Panc1 (cell line): ENCODE measurements at regions not wholly inside any gene's neighbourhood (a gene's known extent, or its start where the extent isn't known, plus 50 kb on each side); places are given as distances from the start of the nearest gene placed in this dataset.

ENCODE experiments used
- ATAC-seq: fragments of 200-7000 bp; cut with Tn5 transposase; 2 replicates; pipeline ENCODE4 v1.9.1; 2020; ENCODE audit warnings: mild to moderate bottlenecking, moderate library complexity
- BruUV-seq: library from RNA; stranded (reverse); fragments of 400-500 nt; replicated peaks from 2 replicates; lab custom pipeline; 2021; lab: Mats Ljungman, UMichigan
- CTCF ChIA-PET: fragments of 300-600 bp; sonication (Branson Sonifier 250); formaldehyde crosslinking; loops from one replicate; lab custom pipeline; 2022; ENCODE audit warnings: antibody characterized with exemption; lab: Charles Lee
- POLR2A ChIA-PET: fragments of 300-600 bp; sonication (Branson Sonifier 250); formaldehyde crosslinking; loops from one replicate; lab custom pipeline; 2022; ENCODE audit warnings: antibody characterized with exemption; lab: Charles Lee
- DNase-seq: peaks from one replicate; pipeline ENCODE4 v3.0.0-alpha.2; 2010; ENCODE audit warnings: low read depth, low spot score
- H3K27ac ChIP-seq: 2 replicates; pipeline ENCODE4 v1.5.1; 2011; ENCODE audit warnings: mild to moderate bottlenecking, low read length, inconsistent platforms
- H3K27me3 ChIP-seq: fragments of 200-500 bp; sonication (Bioruptor generic); 2 replicates; pipeline ENCODE4 v1.6.0; 2014; ENCODE audit warnings: low read length, inconsistent platforms; ENCODE audit not compliant: control insufficient read depth, insufficient read depth
- H3K36me3 ChIP-seq: fragments of 200-500 bp; sonication (Bioruptor generic); 2 replicates; pipeline ENCODE4 v1.5.1; 2014; ENCODE audit warnings: inconsistent platforms, mild to moderate bottlenecking, low read length, moderate library complexity; ENCODE audit not compliant: control insufficient read depth, insufficient read depth
- H3K4me1 ChIP-seq: 2 replicates; pipeline ENCODE4 v1.5.1; 2011; ENCODE audit warnings: inconsistent platforms, mild to moderate bottlenecking, low read length, moderate library complexity; ENCODE audit not compliant: control insufficient read depth, insufficient read depth
- H3K4me3 ChIP-seq, 2 experiments: 2 replicates each; pipeline ENCODE4 v1.5.1; 2011 to 2012; ENCODE audit warnings: low read depth in 2 of 2, low read length in 2 of 2, mild to moderate bottlenecking in 2 of 2, inconsistent platforms in 1 of 2, moderate library complexity in 1 of 2
- H3K9me3 ChIP-seq: fragments of 200-500 bp; sonication (Bioruptor generic); 2 replicates; pipeline ENCODE4 v1.5.1; 2014; ENCODE audit warnings: low read depth, mild to moderate bottlenecking, inconsistent platforms, low read length, moderate library complexity; ENCODE audit not compliant: control insufficient read depth, insufficient read depth
- CTCF ChIP-seq: fragments of 450-650 bp; IDR thresholded peaks from 2 replicates; pipeline ENCODE4 v1.5.1; 2017; ENCODE audit warnings: mild to moderate bottlenecking
- POLR2AphosphoS5 ChIP-seq: IDR thresholded peaks from 2 replicates; pipeline ENCODE4 v1.6.1; 2012; ENCODE audit warnings: mild to moderate bottlenecking, low read depth, low read length, moderate library complexity
- REST ChIP-seq, 2 experiments: IDR thresholded peaks; 2 replicates each; pipeline ENCODE4 v1.6.1; 2011 to 2012; ENCODE audit warnings: low read depth in 2 of 2, control low read depth in 1 of 2, low read length in 1 of 2, mild to moderate bottlenecking in 1 of 2, moderate library complexity in 1 of 2; ENCODE audit not compliant: insufficient read depth in 1 of 2
- SIN3A ChIP-seq: IDR thresholded peaks from 2 replicates; pipeline ENCODE4 v1.6.1; 2012; ENCODE audit warnings: low read depth, mild to moderate bottlenecking, low read length, moderate library complexity, borderline replicate concordance; ENCODE audit not compliant: insufficient read depth
- TCF7L2 ChIP-seq: IDR thresholded peaks from 2 replicates; pipeline ENCODE4 v1.6.1; 2011; ENCODE audit warnings: mild to moderate bottlenecking, low read depth, low read length, inconsistent platforms
- in situ Hi-C: cut with HindIII; loops from 2 replicates; pipeline ENCODE4 v1.10.0; 2016; ENCODE audit warnings: low sequenced_read_pairs, low pct_unique_long_range_greater_than_20kb
- intact Hi-C: fragments of 100-400 bp; cut with micrococcal nuclease; formaldehyde crosslinking; loops from one replicate; pipeline ENCODE4 v1.10.0; 2022; ENCODE audit not compliant: unreplicated experiment

- TF ChIP-seq SIN3A (no peak), CTCF (no peak), POLR2AphosphoS5 (no peak), TCF7L2 (no peak), REST (IDR thresholded peaks at IDR 0.05; ENCODE audit: insufficient read depth in 1 of 2, low read depth in 2 of 2, low read length in 1 of 2) (no peak)
- ChIA-PET POLR2A (no interaction called here), CTCF (no interaction called here)
- DNase-seq (no peak), ATAC-seq (no peak)
- H3K27me3 ChIP-seq, result no peaks in the 10 kb centered on the region
- no peaks in the 10 kb centered on the region for H3K9me3 ChIP-seq
- no peaks in the 10 kb centered on the region for H3K4me1 ChIP-seq
- intact Hi-C loops (no loop called here), in situ Hi-C loops (no loop called here)
- H3K36me3 ChIP-seq, result no peaks in the 10 kb centered on the region
- no TSS peak for BruUV-seq
- no peak overlapping the region for H3K4me3 ChIP-seq
- H3K27ac ChIP-seq, result no peak overlapping the region
These were observed 1215.5 kb upstream of the PCDH20 start for GRCh38 chr13:62631124-62631523.

GRCh38 chr13:62629618-62630017 lies 1214.0 kb upstream of the PCDH20 start:
- ChIA-PET CTCF (no interaction called here), POLR2A (no interaction called here)
- Histone ChIP-seq H3K36me3 (no peaks in the 10 kb centered on the region), H3K9me3 (no peaks in the 10 kb centered on the region), H3K27ac (no peak overlapping the region), H3K4me1 (no peaks in the 10 kb centered on the region), H3K27me3 (no peaks in the 10 kb centered on the region), H3K4me3 (no peak overlapping the region)
- no peak for ATAC-seq
- intact Hi-C loops, result no loop called here
- BruUV-seq, result no TSS peak
- DNase-seq, result no peak
- TF ChIP-seq POLR2AphosphoS5, result no peak
- in situ Hi-C loops, result no loop called here

- H3K36me3 ChIP-seq, result no peaks in the 10 kb centered on the region
- no peaks in the 10 kb centered on the region for H3K9me3 ChIP-seq
- TF ChIP-seq CTCF (no peak), REST (IDR thresholded peaks at IDR 0.05; ENCODE audit: insufficient read depth in 1 of 2, low read depth in 2 of 2, low read length in 1 of 2) (no peak), SIN3A (no peak), POLR2AphosphoS5 (no peak), TCF7L2 (no peak)
- no peak overlapping the region for H3K27ac ChIP-seq
- no peak for ATAC-seq
- H3K4me3 ChIP-seq, result no peak overlapping the region
- intact Hi-C loops, result no loop called here
- CTCF ChIA-PET, result no interaction called here
- no TSS peak for BruUV-seq
- no peak for DNase-seq
- no peaks in the 10 kb centered on the region for H3K4me1 ChIP-seq
- in situ Hi-C loops, result no loop called here
- H3K27me3 ChIP-seq, result no peaks in the 10 kb centered on the region
- POLR2A ChIA-PET, result no interaction called here
These were observed 1211.6 kb upstream of the PCDH20 start for GRCh38 chr13:62627226-62627625.
